GM13976 (cell line): ENCODE measurements at regions not wholly inside any gene's neighbourhood (a gene's known extent, or its start where the extent isn't known, plus 50 kb on each side); places are given as distances from the start of the nearest gene placed in this dataset.

Experiments
- DNase-seq: peaks from one replicate; pipeline ENCODE4 v3.0.0; 2012; ENCODE audit warnings: low spot score
- CTCF ChIP-seq: IDR thresholded peaks from 2 replicates; pipeline ENCODE4 v1.5.1; 2012; ENCODE audit warnings: borderline replicate concordance, mild to moderate bottlenecking; ENCODE audit not compliant: insufficient read depth; ENCODE audit errors: extremely low read depth, missing control alignments, control extremely low read depth
- in situ Hi-C: fragments of 300-500 bp; cut with MboI; formaldehyde crosslinking; loops from one replicate; pipeline ENCODE4 v1.12.0; 2022; ENCODE audit warnings: low sequenced_read_pairs, mixed read lengths, inconsistent platforms; ENCODE audit not compliant: unreplicated experiment

GRCh38 chr10:117601716-117602115 is 59.2 kb downstream of the EMX2 start:
- no peak for DNase-seq
- in situ Hi-C loops: no loop called here
- no peak for TF ChIP-seq CTCF

DNA sequence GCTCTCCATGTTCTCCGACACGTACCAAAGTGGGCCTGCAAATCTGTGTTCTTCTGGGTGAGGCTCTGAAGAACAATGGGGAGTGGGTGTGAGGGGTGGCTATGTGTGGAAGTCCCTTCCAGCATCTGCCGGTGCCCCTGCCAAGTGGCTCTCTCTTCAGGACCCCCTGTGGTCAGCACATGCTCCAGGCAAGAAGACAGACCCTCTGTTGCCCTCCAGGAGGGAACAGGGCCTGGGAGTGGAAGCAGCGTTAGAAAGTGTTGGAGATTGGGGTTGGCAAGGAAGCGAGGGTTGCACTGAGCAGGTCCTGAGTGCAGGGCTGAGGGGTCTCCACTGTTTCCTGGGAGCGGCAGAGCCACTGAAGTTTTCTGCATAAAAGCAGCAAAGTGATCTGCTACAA is 60.5 kb downstream of the EMX2 start:
- no peak for DNase-seq
- in situ Hi-C loops: no loop called here
- no peak for TF ChIP-seq CTCF

DNA sequence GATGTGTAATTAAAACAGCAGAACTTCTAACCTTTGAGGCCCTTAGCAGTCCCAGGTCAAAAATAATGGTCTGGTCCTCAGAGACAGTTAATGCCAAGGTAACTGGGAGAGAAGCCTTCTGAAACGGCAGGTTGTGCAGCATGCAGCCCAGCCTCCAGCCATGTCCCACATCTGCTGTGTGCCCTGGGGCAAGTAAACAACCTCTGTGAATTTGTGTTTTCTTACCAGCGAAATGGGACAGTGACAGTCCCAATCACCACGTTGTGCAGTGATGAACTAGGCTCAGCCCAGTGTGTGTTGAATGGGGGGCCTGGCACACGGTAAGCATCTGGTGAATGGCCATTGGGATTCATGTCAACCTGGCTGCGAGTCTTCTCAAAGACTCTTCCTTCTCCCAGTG is 61.2 kb downstream of the EMX2 start:
- TF ChIP-seq CTCF: no peak
- in situ Hi-C loops: no loop called here
- DNase-seq: no peak

- no peak for TF ChIP-seq CTCF
- no peak for DNase-seq
- in situ Hi-C loops: no loop called here
Measured at GRCh38 chr10:117609095-117609795, 66.7 kb downstream of the EMX2 start.

DNA sequence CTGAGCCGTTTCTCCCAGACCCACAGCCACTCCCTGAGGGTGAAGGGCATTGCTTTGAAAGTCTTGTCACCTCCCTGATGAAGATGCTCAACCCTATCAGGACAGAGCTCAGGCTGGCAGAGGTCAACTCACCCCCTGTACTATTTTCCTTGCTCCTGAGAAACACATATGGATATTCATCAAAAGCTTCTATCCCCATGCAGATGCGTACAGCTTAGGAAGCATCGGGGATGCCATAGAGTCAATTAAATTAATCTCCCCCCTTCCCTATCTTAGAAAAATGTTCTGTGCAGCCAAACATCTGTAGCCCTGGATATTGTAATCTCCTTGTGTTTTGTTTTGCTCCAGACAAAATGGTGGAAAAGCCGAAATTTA is 67.2 kb downstream of the EMX2 start:
- no peak for TF ChIP-seq CTCF
- in situ Hi-C loops: no loop called here
- DNase-seq: no peak

GRCh38 chr10:117610321-117610720 is 67.8 kb downstream of the EMX2 start:
- in situ Hi-C loops: no loop called here
- DNase-seq: no peak
- no peak for TF ChIP-seq CTCF
